Endothelial cell (in vitro differentiated cells): ENCODE measurements at regions not wholly inside any gene's neighbourhood (a gene's known extent, or its start where the extent isn't known, plus 50 kb on each side); places are given as distances from the start of the nearest gene placed in this dataset.
"Not testable (repeated sequence)": the region's sequence is repeated elsewhere in the genome, so short reads cannot be mapped to it uniquely, and the experiment has no call there.

Source experiments
- DNase-seq: peaks from one replicate; pipeline ENCODE4 v3.0.0; 2021; ENCODE audit warnings: low spot score
- H3K27ac Mint-ChIP-seq: one replicate; pipeline ENCODE4 v1.8.0; 2021; ENCODE audit warnings: mixed read lengths, inconsistent platforms; ENCODE audit not compliant: unreplicated experiment
- H3K27me3 Mint-ChIP-seq: one replicate; pipeline ENCODE4 v1.8.0; 2021; ENCODE audit warnings: mild to moderate bottlenecking, moderate library complexity, mixed read lengths, inconsistent platforms; ENCODE audit not compliant: unreplicated experiment
- H3K36me3 Mint-ChIP-seq: one replicate; pipeline ENCODE4 v1.8.0; 2021; ENCODE audit warnings: mild to moderate bottlenecking, low read depth, mixed read lengths, inconsistent platforms; ENCODE audit not compliant: unreplicated experiment
- H3K4me1 Mint-ChIP-seq: one replicate; pipeline ENCODE4 v1.8.0; 2021; ENCODE audit warnings: mild to moderate bottlenecking, mixed read lengths, inconsistent platforms; ENCODE audit not compliant: unreplicated experiment
- H3K4me3 Mint-ChIP-seq: one replicate; pipeline ENCODE4 v1.8.0; 2021; ENCODE audit warnings: mild to moderate bottlenecking, mixed read lengths, inconsistent platforms; ENCODE audit not compliant: unreplicated experiment
- H3K9me3 Mint-ChIP-seq: one replicate; pipeline ENCODE4 v1.8.0; 2021; ENCODE audit warnings: mixed read lengths, inconsistent platforms; ENCODE audit not compliant: unreplicated experiment
- CTCF ChIP-seq: fragments of 200-600 bp; sonication (generic); IDR thresholded peaks from one replicate; pipeline ENCODE4 v1.5.0; 2021; ENCODE audit warnings: antibody characterized with exemption; ENCODE audit not compliant: unreplicated experiment

GRCh38 chr6:141398949-141399348 lies 733.8 kb upstream of the GJE1 start:
- H3K9me3 Mint-ChIP-seq: no peaks in the 10 kb centered on the region

GRCh38 chr6:141395443-141396008 lies 737.2 kb upstream of the GJE1 start:
- H3K4me1 Mint-ChIP-seq: no peaks in the 10 kb centered on the region
- H3K27me3 Mint-ChIP-seq: peaks cover 3% of the 10 kb centered on the region
- H3K36me3 Mint-ChIP-seq: peaks cover 4% of the 10 kb centered on the region
- H3K9me3 Mint-ChIP-seq: no peaks in the 10 kb centered on the region
- no peak overlapping the region for H3K4me3 Mint-ChIP-seq
- no peak overlapping the region for H3K27ac Mint-ChIP-seq
- no peak for TF ChIP-seq CTCF
- DNase-seq: no peak

More at GRCh38 chr6:141398949-141399348, 733.8 kb upstream of the GJE1 start:
- DNase-seq: no peak
- no peak for TF ChIP-seq CTCF
- Mint-ChIP-seq H3K27ac (no peak overlapping the region), H3K4me3 (no peak overlapping the region), H3K4me1 (peaks cover 4% of the 10 kb centered on the region), H3K36me3 (no peaks in the 10 kb centered on the region), H3K27me3 (peaks cover 1% of the 10 kb centered on the region)

DNA sequence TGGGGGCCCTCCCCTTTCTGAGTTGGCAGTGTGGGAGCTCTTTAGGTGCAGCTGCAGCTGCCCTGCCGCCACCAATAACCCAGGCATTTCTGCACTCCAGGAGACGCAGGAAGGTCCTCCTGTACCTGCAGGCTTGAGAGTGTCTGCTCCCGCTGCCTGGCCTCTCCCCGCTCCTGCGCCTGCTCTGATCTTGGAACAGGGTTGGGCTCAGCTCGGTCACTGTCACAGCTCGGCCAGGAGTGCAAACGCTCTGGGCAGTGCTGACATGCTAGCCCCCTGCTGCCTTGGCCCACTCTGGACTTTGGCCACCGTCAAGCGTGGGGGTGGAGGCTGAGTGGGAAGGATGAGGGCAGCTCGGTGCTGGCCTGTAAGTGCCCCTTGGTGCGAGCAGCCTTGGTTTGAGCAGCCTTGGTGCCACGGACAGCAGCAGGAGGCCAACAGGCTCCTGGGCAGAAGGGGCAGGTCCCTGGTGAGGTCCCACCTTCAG lies 738.1 kb upstream of the GJE1 start:
- Mint-ChIP-seq H3K4me1 (no peaks in the 10 kb centered on the region), H3K9me3 (no peaks in the 10 kb centered on the region), H3K4me3 (no peak overlapping the region), H3K36me3 (peaks cover 4% of the 10 kb centered on the region), H3K27me3 (peaks cover 3% of the 10 kb centered on the region), H3K27ac (no peak overlapping the region)
- DNase-seq: no peak
- no peak for TF ChIP-seq CTCF

DNA sequence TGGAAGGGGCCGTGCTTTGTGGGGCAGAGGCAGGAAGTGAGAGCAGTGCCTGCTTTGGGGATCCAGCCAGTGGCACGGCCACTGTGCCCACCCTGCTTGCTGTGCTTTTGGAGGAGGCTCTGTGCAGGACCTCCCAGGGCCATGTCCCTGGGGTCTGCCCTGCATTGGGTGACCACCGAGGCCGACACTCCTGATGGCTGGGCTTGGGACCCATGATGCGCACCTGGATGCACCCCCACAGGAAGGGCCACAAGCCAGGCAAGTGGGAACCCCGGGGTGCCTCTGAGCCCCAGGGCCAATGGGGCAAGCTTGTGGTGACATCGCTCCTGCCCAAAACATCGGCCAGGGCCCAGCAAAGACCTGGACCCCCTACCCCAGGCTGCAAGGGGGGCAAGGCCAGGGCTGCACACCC lies 738.6 kb upstream of the GJE1 start:
- no peak for TF ChIP-seq CTCF
- H3K27me3 Mint-ChIP-seq: peaks cover 3% of the 10 kb centered on the region

DNA sequence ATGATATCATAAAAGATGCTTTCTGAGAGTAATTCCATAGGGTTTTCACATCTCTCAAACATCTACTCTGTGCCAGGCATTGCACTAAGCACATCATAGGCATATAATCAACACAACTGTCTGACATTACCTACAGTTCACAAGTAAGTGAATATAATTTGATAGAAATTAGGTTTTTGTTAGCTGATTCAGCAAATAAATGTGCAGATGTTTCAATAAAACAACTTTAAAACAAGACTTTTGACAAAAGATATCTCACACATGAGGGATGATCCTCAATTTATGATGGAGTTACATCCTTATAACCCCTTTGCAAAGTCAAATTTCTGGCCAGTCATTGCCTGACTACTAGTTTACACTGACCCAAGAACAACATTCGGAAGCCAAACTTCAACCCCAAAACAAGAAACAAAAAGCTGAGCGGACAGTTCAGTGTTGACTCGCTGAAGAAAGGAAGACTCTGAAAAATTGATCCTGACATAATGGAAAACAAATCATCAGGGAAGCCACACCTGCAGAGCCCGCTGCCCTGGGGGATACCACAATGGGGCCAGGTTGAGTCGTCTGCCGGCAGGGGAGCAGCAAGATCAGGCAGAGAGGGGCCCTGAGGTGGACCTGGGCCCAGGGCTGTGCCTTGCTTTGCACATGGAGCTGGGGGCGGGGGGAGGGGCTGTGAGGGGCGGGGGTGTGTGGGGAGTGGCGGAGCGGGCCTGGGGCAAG lies 739.2 kb upstream of the GJE1 start:
- no peak for TF ChIP-seq CTCF
- Mint-ChIP-seq H3K27me3 (peaks cover 3% of the 10 kb centered on the region), H3K9me3 (no peaks in the 10 kb centered on the region), H3K4me1 (no peaks in the 10 kb centered on the region), H3K4me3 (peak overlapping the region; percentile 24), H3K36me3 (peaks cover 4% of the 10 kb centered on the region), H3K27ac (peak overlapping the region; percentile 1)
- no peak for DNase-seq

More for the DNA sequence above, 738.6 kb upstream of the GJE1 start:
- H3K27ac Mint-ChIP-seq: no peak overlapping the region
- no peak for DNase-seq
- H3K36me3 Mint-ChIP-seq: peaks cover 4% of the 10 kb centered on the region
- no peaks in the 10 kb centered on the region for H3K9me3 Mint-ChIP-seq
- H3K4me1 Mint-ChIP-seq: no peaks in the 10 kb centered on the region
- no peak overlapping the region for H3K4me3 Mint-ChIP-seq

DNA sequence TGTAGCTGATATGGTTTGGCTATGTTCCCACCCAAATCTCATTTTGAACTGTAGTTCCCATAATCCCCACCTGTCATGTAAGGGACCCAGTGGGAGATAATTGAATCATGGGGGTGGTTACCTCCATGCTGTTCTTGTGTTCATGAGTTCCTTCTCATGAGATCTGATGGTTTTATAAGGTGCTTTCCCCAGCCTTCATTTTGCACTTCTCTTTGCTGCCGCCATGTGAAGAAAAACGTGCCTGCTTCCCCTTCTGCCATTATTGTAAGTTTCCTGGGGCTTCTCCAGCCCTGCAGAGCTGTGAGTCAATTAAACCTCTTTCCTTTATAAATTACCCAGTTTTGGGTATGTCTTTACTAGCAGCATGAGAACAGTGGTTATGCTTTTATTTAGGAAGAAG lies 741.6 kb upstream of the GJE1 start:
- H3K27me3 Mint-ChIP-seq, H3K4me1 Mint-ChIP-seq, DNase-seq, H3K36me3 Mint-ChIP-seq, H3K9me3 Mint-ChIP-seq, H3K27ac Mint-ChIP-seq, H3K4me3 Mint-ChIP-seq: not testable (repeated sequence)
